Coronary artery (tissue), 2 donors: ENCODE measurements at regions not wholly inside any gene's neighbourhood (a gene's known extent, or its start where the extent isn't known, plus 50 kb on each side); places are given as distances from the start of the nearest gene placed in this dataset.

Source experiments
- DNase-seq: peaks from one replicate; pipeline ENCODE4 v3.0.0-alpha.2; 2017; ENCODE audit warnings: low spot score
- H3K27ac ChIP-seq, 2 donors: fragments of 200-600 bp; sonication (generic); one replicate each; pipeline ENCODE4 v1.5.1; 2016 to 2019
- H3K4me3 ChIP-seq: fragments of 200-600 bp; sonication (generic); 2 replicates; pipeline ENCODE4 v1.5.1; 2016; ENCODE audit warnings: mild to moderate bottlenecking, moderate library complexity
- TF ChIP-seq, protein P1 (sequence below): fragments of 200-600 bp; sonication (generic); IDR thresholded peaks from one replicate; pipeline ENCODE4 v1.5.1; 2019; ENCODE audit warnings: antibody characterized with exemption

GRCh38 chr15:95715116-95715903 lies 615.2 kb upstream of the NR2F2 start:
- H3K4me3 ChIP-seq = no peak overlapping the region
- DNase-seq = no peak
- TF ChIP-seq, protein P1, sequence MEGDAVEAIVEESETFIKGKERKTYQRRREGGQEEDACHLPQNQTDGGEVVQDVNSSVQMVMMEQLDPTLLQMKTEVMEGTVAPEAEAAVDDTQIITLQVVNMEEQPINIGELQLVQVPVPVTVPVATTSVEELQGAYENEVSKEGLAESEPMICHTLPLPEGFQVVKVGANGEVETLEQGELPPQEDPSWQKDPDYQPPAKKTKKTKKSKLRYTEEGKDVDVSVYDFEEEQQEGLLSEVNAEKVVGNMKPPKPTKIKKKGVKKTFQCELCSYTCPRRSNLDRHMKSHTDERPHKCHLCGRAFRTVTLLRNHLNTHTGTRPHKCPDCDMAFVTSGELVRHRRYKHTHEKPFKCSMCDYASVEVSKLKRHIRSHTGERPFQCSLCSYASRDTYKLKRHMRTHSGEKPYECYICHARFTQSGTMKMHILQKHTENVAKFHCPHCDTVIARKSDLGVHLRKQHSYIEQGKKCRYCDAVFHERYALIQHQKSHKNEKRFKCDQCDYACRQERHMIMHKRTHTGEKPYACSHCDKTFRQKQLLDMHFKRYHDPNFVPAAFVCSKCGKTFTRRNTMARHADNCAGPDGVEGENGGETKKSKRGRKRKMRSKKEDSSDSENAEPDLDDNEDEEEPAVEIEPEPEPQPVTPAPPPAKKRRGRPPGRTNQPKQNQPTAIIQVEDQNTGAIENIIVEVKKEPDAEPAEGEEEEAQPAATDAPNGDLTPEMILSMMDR = no peak
- H3K27ac ChIP-seq = no peak overlapping the region

DNA sequence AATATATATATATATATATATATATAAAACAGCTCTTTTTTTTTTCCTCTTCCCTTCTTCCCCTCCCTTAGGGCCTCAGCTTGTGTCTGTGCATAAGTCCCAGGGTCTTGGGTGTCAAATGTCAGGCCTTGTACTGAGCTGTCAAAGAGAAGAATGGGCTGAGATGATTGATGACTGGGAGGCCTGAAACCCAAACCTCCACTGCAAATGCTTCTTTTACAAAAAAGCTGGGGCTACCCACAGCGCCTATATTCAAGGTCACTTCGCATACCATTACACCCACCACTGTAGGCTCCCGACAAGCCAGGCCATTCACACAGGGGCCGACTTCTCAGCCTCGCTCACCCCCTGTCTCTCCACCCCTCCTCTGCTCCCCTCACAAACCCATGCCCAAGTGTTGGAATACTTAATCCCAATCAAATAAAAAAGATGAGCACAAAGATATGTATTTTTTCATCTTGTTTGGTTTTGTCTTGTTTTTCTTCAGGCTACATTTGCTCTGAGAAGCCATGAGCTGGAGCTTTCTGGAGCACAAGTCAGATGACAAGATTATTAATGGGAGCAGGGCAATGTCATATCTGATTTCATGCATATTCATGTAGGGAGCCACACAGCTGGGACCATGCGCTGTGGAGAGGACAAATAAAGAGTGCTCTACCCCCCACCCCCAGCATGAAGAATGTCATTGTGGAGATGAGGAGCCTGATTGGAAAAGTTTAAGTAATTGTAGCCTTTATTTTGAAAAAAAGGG lies 614.4 kb upstream of the NR2F2 start:
- H3K4me3 ChIP-seq = no peak overlapping the region
- TF ChIP-seq, protein P1 = no peak
- DNase-seq = no peak
- no peak overlapping the region for H3K27ac ChIP-seq

DNA sequence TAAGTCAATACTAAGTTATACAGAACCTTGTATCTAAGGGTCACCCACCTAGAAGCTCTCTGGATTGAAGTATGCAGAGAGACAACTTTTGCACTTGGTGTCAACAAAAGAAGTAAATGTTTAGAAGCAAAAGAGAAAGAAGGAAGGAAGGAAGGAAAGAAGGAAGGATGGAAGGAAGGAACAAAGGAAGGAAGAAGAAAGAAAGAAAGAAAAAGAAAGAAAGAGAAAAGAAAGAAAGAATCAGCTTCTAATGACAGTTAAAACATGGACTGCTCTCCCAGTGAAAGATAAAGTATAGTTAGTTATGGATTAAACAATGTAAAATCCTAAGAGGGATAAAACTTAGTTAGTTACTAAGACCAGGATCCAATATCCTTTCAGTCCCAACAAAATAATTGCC lies 613.8 kb upstream of the NR2F2 start:
- Histone ChIP-seq H3K4me3 (no peak overlapping the region), H3K27ac (peak overlapping the region in 1 of 2 donors; percentile 49)
- DNase-seq = no peak
- TF ChIP-seq, protein P1 = no peak

DNA sequence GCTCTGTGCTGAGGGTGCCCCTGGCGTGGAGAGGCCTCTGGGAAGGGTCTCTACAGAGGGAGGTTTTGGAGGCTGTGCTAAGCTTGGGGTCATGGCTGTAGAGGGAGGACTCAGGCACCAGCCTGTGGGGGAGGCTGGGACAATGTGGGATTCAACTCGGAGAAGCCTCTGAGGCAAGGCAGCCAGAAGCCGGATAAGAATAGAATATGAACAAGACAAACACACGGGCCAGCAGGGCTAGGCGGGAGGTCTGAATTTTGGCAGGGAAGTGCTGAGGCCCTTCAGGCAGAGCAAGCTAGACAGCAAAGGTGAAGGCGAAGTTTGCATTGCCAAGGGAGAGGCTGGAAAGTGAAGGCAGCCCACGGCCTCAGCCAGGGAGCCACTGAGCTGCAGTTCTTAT lies 612.1 kb upstream of the NR2F2 start:
- TF ChIP-seq, protein P1 = no peak
- H3K27ac ChIP-seq = peak overlapping the region; percentile 29 to 55
- no peak for DNase-seq
- H3K4me3 ChIP-seq = no peak overlapping the region

DNA sequence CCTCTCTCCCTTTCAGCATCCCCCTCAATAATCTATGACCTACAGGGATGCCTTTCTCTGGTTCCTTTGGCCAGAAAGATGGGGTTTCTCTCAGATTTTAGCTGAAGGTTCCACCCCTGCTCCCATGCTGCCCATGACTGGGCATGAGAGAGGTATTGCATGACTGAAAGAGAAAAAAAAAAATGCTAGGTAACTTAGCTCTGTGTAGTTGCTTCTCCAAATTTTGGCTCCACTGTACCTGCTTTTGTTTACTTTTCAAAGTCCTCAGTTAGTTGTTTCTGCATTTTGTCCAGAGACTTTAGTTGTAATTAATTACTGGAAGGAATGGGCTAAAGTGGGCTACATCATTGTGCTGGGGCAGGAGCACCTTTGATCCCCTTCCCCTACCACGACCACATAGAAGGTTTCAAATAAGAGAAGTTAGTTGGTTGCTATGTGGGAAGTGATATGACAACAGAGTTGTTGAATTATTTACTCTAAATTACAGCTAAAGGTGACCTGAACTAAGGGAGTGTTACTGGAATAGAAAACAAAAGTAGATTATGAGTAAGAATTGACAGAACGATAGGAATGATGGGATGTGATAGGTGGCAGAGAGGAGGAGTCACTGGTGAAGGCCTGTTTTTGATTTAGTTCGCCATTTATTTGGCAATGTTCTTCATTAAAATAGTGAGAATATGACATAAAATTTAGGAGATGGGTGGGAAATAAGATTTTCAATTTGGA lies 605.4 kb upstream of the NR2F2 start:
- TF ChIP-seq, protein P1 = no peak
- no peak overlapping the region for H3K4me3 ChIP-seq
- H3K27ac ChIP-seq = no peak overlapping the region
- DNase-seq = no peak

DNA sequence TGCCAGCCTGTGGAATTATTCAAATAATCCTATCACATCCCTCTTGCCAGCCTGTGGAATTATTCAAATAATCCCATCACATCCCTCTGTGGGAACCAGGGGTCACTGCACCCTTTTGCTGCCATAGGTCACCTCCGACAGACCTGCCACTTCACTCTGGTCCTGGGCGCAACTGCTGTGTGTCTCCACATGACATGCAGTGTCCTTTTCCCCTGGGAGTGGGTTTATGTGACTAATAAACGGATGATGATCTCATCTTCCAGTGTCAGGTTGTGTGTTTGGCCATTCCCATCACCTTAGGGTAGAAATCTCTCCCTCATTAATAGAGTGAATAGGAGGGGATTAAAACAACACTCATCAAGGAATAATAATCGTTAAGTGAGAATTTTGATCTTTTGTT lies 603.6 kb upstream of the NR2F2 start:
- DNase-seq = no peak
- no peak overlapping the region for H3K27ac ChIP-seq
- H3K4me3 ChIP-seq = no peak overlapping the region
- TF ChIP-seq, protein P1 = no peak
